ENCODE measurements at regions not wholly inside any gene's neighbourhood (a gene's known extent, or its start where the extent isn't known, plus 50 kb on each side); places are given as distances from the start of the nearest gene placed in this dataset.

GRCh38 chr16:64826374-64826773, 295.5 kb downstream of the CDH11 start:
- DNase-seq (ENCODE audit: low spot score) = no peak

- DNase-seq (ENCODE audit: low spot score) = no peak
Measured at GRCh38 chr16:64823481-64824075, 298.3 kb downstream of the CDH11 start.

- no peak for DNase-seq (ENCODE audit: low spot score)
Measured at GRCh38 chr16:64809876-64810629, 311.8 kb downstream of the CDH11 start.

DNA sequence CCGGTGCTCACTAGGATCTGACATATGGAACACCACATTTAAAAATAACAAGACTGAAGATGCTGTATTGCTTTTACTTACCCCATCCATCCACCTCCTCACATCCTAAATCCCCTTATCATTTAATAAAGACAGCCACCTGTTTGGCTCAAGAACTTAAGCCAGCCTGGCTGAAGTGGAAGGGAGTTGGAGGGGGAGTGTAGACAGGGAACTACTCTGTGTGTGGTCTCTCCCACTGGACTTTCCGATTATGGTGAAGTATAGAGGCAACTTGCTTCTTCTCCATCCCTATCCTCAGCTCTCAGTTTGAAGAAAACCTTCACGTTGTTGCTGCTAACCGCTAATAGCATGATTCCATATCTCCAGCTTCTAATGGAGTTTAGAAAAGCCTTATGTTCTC, 313.4 kb downstream of the CDH11 start:
- DNase-seq (ENCODE audit: low spot score) = no peak

- DNase-seq (ENCODE audit: low spot score) = no peak
Measured at GRCh38 chr16:64791756-64792155, 330.1 kb downstream of the CDH11 start.

GRCh38 chr16:64784635-64785034, 337.2 kb downstream of the CDH11 start:
- DNase-seq (ENCODE audit: low spot score) = no peak

DNA sequence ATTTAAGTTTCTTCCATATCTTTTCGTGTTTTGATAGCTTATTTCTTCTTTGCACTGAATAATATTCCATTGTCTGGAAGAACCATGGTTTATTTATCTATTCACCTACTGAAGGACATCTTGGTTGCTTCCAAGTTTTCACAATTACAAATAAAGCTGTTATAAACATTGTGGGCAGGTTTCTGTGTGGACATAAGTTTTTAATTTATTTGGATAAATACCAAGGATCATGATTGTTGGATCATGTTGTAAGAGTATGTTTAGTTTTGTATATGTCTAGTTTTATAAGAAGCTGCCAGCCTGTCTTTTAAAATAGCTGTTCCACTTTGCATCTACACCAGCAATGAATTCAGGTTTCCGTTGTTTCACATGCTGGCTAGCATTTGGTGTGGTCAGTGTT, 339.4 kb downstream of the CDH11 start:
- DNase-seq (ENCODE audit: low spot score) = no peak

DNA sequence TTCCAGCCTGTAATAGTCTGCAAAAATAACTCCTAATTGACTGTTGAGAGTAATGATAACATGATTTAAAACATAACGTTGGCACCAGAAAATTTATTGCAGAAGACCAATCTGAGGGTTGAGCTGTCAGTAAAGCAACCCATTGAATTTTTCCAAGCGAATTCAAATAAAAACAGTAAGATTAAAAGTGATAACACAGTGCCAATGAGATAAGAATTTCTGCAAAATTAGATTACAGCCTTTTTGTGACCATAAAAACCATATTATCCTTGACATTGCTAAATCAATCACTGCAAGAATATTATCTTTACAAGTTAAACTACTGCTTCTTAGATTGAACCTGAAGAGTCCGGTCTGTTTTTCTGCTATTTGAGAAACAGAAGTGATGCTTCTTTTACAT, 341.4 kb downstream of the CDH11 start:
- no peak for DNase-seq (ENCODE audit: low spot score)

DNA sequence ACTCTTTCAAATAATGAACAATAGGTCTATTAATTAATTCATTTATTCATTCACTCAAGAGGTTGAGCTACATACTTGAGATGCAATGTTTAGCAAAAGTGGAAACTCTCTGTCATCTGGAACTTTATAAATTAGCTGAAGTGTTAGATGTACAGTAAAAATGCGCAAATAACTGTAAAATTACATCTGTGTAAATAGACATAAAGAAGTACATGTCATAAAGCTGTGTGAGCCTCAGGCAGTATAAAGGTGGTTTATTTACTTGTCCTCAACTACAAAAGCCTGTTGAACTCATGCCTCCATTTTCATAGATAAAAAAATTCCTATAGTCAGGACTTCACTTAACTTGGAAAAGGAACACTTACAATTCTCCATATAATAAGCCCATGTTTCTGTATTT, 343.1 kb downstream of the CDH11 start:
- no peak for DNase-seq (ENCODE audit: low spot score)

DNA sequence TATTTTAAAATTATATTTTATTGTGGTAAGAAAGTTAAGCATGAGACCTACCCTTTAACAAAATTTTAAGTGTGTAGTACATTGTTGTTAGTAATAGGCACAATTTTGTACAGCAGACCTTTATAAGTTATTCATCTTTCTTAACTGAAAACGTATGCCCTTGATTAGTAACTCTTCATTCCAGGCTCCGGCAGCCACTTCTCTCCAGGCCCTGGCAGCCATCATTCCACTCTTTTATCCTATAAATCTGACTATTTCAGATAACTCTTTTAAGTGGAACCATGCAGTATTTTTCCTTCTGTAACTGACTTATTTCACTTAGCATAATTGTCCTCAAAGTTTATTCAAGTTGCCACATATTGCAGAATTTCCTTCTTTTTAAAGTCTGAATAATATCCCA, 348.2 kb downstream of the CDH11 start:
- no peak for DNase-seq (ENCODE audit: low spot score)

GRCh38 chr16:64773184-64773583, 348.7 kb downstream of the CDH11 start:
- no peak for DNase-seq (ENCODE audit: low spot score)

DNA sequence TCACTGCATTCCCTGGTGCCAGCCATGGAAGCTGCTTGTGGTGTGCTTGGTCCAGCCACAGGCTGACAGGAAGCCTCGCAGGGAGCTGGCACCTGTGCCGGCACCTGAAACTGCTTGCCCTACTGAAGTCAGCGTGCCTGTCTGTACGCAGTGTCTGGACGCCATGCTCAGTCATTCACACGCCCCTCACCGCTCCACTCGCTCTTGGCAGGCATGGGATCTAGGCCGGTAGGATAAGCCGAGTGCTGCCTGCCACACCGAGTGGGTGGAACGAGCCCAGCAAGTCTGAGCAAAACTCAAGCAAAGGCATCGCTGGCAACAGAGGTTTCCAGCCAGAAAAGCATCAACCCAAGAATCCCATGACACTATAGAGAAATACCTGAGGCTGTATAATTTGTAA, 350.6 kb downstream of the CDH11 start:
- DNase-seq (ENCODE audit: low spot score) = no peak

DNA sequence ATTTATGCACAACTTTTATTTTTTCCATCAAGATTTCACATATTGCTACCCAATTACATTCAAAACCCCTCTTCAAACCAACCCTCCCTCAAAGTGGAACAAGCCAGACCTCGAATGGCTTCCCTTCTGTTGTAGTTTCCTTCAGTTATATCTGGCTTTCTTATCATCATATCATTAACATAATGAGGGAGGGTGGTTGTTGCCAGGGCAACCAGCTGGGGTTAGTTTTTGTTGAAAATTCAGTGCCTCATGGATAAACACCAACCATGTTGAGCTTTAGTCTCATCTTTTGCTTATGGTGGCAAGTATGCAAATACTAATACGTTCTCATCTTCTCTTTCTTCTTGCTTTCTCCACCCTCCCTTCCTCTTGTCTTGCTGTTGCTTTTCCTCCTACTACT, 359.7 kb downstream of the CDH11 start:
- no peak for DNase-seq (ENCODE audit: low spot score)

- DNase-seq (ENCODE audit: low spot score) = no peak
Measured at GRCh38 chr16:64754279-64754678, 367.6 kb downstream of the CDH11 start.

DNA sequence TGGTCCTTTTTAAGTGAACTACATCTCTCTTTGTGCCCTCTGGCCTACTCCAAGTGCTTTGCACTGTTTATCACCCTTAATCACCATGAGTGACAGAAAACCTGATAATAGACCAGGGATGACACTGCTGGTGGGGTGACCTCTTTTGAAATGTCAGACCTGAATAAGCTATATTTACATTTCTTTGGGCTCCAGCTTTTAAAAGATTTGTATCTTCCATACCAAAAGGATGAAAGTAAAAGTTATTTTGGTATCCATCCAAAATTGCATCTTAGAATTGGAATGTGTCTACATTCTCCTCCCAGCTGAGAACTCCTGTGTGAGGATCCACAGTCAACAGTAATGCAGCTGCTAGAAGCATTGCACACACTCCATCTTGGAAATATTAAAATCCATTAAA, 370.0 kb downstream of the CDH11 start:
- DNase-seq (ENCODE audit: low spot score) = no peak

DNA sequence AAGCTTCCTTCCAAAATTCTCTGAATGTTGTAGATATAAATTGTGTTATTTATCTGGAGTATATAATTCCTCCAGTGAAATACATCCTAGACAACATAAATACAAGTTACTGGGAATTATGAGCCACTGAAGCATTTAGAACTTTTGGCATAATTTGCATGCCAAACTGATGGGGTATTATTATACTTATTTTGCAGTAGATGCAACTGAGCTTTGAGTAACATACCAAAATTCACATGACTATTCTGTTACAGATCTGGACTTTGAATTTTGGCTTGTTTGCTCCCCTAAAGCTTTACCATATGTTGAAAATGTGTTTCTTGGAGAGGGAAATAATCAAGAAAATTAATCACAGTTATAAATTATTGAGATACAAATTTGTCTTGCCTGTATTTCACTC, 372.5 kb downstream of the CDH11 start:
- no peak for DNase-seq (ENCODE audit: low spot score)

- DNase-seq (ENCODE audit: low spot score) = no peak
Measured at GRCh38 chr16:64745258-64745930, 376.5 kb downstream of the CDH11 start.

DNA sequence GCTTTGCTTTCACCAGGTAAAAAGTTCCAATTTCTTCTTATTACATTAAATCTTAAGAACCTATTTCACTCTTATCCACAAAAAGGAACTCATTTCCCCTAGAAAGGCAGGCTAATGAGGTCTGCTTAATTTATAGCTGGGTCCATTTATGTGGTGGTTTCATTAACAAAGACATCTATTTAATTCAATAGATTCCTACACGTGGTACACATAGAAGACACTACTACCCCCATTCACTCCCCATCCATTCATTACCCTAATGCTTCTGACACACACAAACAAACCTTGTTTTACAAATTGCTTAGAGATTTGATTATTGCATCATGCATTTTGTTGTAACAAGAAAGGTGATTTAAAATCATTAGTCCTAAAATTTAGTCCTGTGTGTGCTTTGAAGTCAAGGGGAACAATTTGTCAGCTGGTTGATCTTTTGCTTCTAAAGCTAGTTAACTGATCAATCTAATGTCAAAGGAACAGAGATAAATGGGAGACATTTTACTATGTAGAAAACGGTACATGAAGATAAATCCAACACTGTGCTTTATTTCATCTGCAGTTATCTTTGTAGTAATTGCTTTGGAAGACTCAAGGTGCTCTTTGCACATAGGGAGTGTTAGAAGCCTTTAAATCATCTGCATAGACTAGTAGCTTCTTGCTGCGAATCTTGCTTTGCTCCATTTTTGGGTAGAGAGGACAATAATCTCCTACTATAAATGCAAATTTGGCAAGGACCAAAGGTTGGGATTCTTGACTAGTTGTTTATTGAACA, 379.2 kb downstream of the CDH11 start:
- no peak for DNase-seq (ENCODE audit: low spot score)

DNA sequence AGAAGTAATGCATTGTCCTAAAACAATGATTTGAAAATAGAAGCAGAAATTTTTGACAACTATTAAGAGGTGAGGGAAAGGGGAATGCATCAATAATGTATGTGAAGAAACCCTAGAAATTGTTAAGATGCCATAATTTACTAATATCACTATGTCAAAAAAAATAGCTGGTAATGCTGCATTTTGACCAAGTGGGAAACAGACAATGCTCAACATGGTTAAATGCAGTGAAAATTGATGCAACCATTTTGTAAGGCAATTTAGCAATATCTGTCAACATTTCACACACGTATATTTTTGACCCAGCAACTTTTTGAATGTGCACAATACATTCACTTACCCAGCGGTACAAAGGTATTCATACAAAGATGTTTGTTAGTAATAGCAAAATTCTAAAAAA, 381.6 kb downstream of the CDH11 start:
- DNase-seq (ENCODE audit: low spot score) = no peak

DNA sequence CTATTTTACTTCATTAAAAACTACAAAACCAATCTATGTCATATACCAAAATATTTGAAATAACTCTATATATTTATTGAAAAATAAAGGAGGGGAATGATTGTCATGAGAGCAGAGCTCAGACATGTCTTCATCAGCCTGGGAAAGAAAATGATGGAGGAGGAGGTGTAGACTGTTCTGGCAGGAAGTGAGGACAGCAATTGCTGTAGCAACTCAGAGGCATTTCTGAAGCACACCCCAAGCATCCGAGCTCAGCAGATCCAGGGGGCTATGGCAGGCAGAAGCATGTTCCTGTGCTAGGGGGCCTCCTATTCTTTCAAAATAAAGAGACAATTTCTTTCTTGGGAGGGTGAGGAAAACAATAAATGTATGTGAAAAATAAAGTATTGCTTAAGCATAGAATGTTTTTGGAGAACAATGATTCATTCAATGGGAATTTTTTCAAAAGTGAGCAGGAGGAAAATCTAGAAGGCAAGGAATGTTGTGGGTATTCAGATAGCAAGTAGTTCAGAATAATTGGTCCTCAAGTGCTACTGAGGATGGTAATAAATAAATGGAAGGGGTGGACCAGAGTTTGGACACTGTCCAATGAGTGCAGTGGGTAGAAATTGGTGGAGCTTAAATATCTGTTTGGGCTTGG, 383.4 kb downstream of the CDH11 start:
- no peak for DNase-seq (ENCODE audit: low spot score)

GRCh38 chr16:64736857-64737256, 385.0 kb downstream of the CDH11 start:
- DNase-seq (ENCODE audit: low spot score) = no peak

GRCh38 chr16:64731891-64732290, 390.0 kb downstream of the CDH11 start:
- no peak for DNase-seq (ENCODE audit: low spot score)

Data from hematopoietic multipotent progenitor cell treated with erythropoietin and hydrocortisone succinate and interleukin-3 and kit ligand, for 15 days (in vitro differentiated cells).